ENCODE measurements at regions not wholly inside any gene's neighbourhood (a gene's known extent, or its start where the extent isn't known, plus 50 kb on each side); places are given as distances from the start of the nearest gene placed in this dataset.

DNA sequence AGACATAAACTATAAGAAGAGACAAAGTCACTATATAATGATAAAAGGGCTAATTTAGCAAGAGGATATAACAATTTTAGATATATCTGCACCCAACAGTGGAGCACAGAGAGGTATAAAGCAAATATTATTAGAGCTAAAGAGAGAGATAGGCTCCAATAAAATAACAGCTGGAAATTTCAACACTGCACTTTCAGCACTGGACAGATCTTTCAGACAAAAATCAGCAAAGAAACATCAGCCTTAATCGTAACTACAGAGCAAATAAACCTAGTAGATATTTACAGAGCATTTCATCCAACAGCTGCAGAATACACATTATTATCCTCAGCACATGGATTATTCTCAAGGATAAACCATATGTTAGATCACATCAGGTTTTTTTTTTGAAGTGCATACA, 642.9 kb downstream of the AMY1C start:
- Histone ChIP-seq H3K9me3 (ENCODE audit: low read length) (no peaks in the 10 kb centered on the region), H3K27me3 (ENCODE audit: control insufficient read depth in 1 of 2, insufficient read depth in 2 of 2, low read length in 2 of 2) (no peaks in the 10 kb centered on the region), H3K36me3 (ENCODE audit: insufficient read depth, low read length) (no peaks in the 10 kb centered on the region), H3K9ac (ENCODE audit: low read length) (no peak overlapping the region), H3K27ac (ENCODE audit: low read depth, low read length) (no peak overlapping the region), H3K4me3 (ENCODE audit: low read depth in 1 of 2, low read length in 2 of 2) (no peak overlapping the region), H3K4me1 (ENCODE audit: insufficient read depth, low read length) (no peaks in the 10 kb centered on the region)

DNA sequence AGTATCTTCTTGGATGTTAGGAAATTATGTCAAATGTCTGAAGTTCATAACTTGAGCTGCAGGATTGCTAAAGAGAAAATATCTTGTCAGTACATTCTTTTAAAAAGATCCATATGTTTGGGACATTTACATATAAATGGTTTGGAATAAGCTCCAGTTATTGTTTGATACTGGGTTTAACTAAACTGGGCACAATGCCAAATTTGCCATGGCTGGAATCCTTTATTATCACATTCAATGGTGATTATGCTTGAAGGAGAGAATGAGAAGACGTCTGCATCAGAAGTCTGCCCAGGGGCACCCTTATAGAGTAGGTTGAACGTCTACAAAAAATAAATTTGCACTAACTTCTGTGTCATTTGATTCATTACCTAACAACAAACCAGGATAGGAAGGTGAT, 652.5 kb downstream of the AMY1C start:
- H3K4me1 ChIP-seq (ENCODE audit: insufficient read depth, low read length) = no peaks in the 10 kb centered on the region
- no peaks in the 10 kb centered on the region for H3K27me3 ChIP-seq (ENCODE audit: control insufficient read depth in 1 of 2, insufficient read depth in 2 of 2, low read length in 2 of 2)
- no peak overlapping the region for H3K4me3 ChIP-seq (ENCODE audit: low read depth in 1 of 2, low read length in 2 of 2)
- no peaks in the 10 kb centered on the region for H3K9me3 ChIP-seq (ENCODE audit: low read length)
- H3K36me3 ChIP-seq (ENCODE audit: insufficient read depth, low read length) = no peaks in the 10 kb centered on the region
- no peak overlapping the region for H3K27ac ChIP-seq (ENCODE audit: low read depth, low read length)
- H3K9ac ChIP-seq (ENCODE audit: low read length) = no peak overlapping the region

- Histone ChIP-seq H3K36me3 (ENCODE audit: insufficient read depth, low read length) (no peaks in the 10 kb centered on the region), H3K4me3 (ENCODE audit: low read depth in 1 of 2, low read length in 2 of 2) (no peak overlapping the region)
These were observed 654.2 kb downstream of the AMY1C start for GRCh38 chr1:104403883-104404282.

DNA sequence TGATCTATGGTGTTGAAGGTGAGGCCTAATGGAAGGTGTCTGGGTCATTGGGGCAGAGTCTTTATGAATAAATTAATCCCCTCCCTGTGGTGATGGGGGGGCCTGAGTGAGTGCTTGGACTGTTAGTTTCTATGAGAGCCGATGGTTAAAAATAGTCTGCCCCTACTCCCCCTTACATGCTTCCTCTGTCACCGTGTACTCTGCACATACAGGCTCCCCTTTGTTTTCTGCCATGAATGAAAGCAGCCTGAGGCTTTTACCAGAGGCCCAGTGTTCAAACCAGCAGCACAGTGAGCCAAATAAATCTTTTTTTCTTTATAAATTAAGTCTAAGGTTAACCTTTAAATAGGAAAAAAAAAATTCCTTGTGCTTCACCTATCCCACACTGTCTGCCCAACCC, 657.0 kb downstream of the AMY1C start:
- Histone ChIP-seq H3K27ac (ENCODE audit: low read depth, low read length) (no peak overlapping the region), H3K9ac (ENCODE audit: low read length) (no peak overlapping the region), H3K4me1 (ENCODE audit: insufficient read depth, low read length) (no peaks in the 10 kb centered on the region), H3K27me3 (ENCODE audit: control insufficient read depth in 1 of 2, insufficient read depth in 2 of 2, low read length in 2 of 2) (no peaks in the 10 kb centered on the region), H3K4me3 (ENCODE audit: low read depth in 1 of 2, low read length in 2 of 2) (no peak overlapping the region), H3K9me3 (ENCODE audit: low read length) (no peaks in the 10 kb centered on the region), H3K36me3 (ENCODE audit: insufficient read depth, low read length) (no peaks in the 10 kb centered on the region)

More at GRCh38 chr1:104403883-104404282, 654.2 kb downstream of the AMY1C start:
- Histone ChIP-seq H3K9ac (ENCODE audit: low read length) (no peak overlapping the region), H3K4me1 (ENCODE audit: insufficient read depth, low read length) (no peaks in the 10 kb centered on the region), H3K9me3 (ENCODE audit: low read length) (no peaks in the 10 kb centered on the region), H3K27ac (ENCODE audit: low read depth, low read length) (no peak overlapping the region), H3K27me3 (ENCODE audit: control insufficient read depth in 1 of 2, insufficient read depth in 2 of 2, low read length in 2 of 2) (no peaks in the 10 kb centered on the region)

GRCh38 chr1:104408268-104408667, 658.6 kb downstream of the AMY1C start:
- H3K9ac ChIP-seq (ENCODE audit: low read length) = no peak overlapping the region
- H3K4me3 ChIP-seq (ENCODE audit: low read depth in 1 of 2, low read length in 2 of 2) = no peak overlapping the region
- H3K36me3 ChIP-seq (ENCODE audit: insufficient read depth, low read length) = no peaks in the 10 kb centered on the region
- no peaks in the 10 kb centered on the region for H3K4me1 ChIP-seq (ENCODE audit: insufficient read depth, low read length)
- no peak overlapping the region for H3K27ac ChIP-seq (ENCODE audit: low read depth, low read length)
- no peaks in the 10 kb centered on the region for H3K27me3 ChIP-seq (ENCODE audit: control insufficient read depth in 1 of 2, insufficient read depth in 2 of 2, low read length in 2 of 2)
- H3K9me3 ChIP-seq (ENCODE audit: low read length) = no peaks in the 10 kb centered on the region

DNA sequence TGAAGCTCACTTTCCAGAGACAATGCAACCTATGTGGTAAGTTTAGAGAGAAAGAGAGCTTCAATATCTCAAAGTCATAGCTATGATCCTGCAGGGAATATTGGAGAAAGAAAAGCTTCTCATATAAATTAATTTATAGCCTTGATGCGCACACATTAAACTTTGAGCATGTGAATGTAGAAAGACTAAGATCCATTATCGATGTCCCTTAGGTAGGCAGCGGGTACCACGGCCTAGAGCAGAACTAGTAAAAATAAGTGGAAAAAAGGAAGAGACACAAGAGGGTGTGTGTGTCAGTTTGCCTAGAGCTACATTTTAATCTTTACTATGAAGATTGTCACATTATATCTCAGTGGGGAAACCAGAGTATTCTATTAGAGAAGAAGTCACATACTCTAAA, 685.6 kb downstream of the AMY1C start:
- H3K9me3 ChIP-seq (ENCODE audit: low read length) = no peaks in the 10 kb centered on the region
- H3K4me3 ChIP-seq (ENCODE audit: low read depth in 1 of 2, low read length in 2 of 2) = no peak overlapping the region
- H3K9ac ChIP-seq (ENCODE audit: low read length) = no peak overlapping the region
- no peaks in the 10 kb centered on the region for H3K36me3 ChIP-seq (ENCODE audit: insufficient read depth, low read length)
- H3K27ac ChIP-seq (ENCODE audit: low read depth, low read length) = no peak overlapping the region
- H3K27me3 ChIP-seq (ENCODE audit: control insufficient read depth in 1 of 2, insufficient read depth in 2 of 2, low read length in 2 of 2) = no peaks in the 10 kb centered on the region
- H3K4me1 ChIP-seq (ENCODE audit: insufficient read depth, low read length) = no peaks in the 10 kb centered on the region

GRCh38 chr1:104440011-104440410, 690.3 kb downstream of the AMY1C start:
- no peaks in the 10 kb centered on the region for H3K27me3 ChIP-seq (ENCODE audit: control insufficient read depth in 1 of 2, insufficient read depth in 2 of 2, low read length in 2 of 2)
- no peak overlapping the region for H3K4me3 ChIP-seq (ENCODE audit: low read depth in 1 of 2, low read length in 2 of 2)
- no peaks in the 10 kb centered on the region for H3K4me1 ChIP-seq (ENCODE audit: insufficient read depth, low read length)
- no peak overlapping the region for H3K9ac ChIP-seq (ENCODE audit: low read length)
- H3K36me3 ChIP-seq (ENCODE audit: insufficient read depth, low read length) = no peaks in the 10 kb centered on the region
- no peaks in the 10 kb centered on the region for H3K9me3 ChIP-seq (ENCODE audit: low read length)
- no peak overlapping the region for H3K27ac ChIP-seq (ENCODE audit: low read depth, low read length)

GRCh38 chr1:104456724-104457123, 707.0 kb downstream of the AMY1C start:
- H3K4me1 ChIP-seq (ENCODE audit: insufficient read depth, low read length) = no peaks in the 10 kb centered on the region
- H3K9ac ChIP-seq (ENCODE audit: low read length) = no peak overlapping the region
- H3K36me3 ChIP-seq (ENCODE audit: insufficient read depth, low read length) = no peaks in the 10 kb centered on the region
- no peak overlapping the region for H3K27ac ChIP-seq (ENCODE audit: low read depth, low read length)
- no peak overlapping the region for H3K4me3 ChIP-seq (ENCODE audit: low read depth in 1 of 2, low read length in 2 of 2)
- no peaks in the 10 kb centered on the region for H3K27me3 ChIP-seq (ENCODE audit: control insufficient read depth in 1 of 2, insufficient read depth in 2 of 2, low read length in 2 of 2)
- H3K9me3 ChIP-seq (ENCODE audit: low read length) = peaks cover 5% of the 10 kb centered on the region

DNA sequence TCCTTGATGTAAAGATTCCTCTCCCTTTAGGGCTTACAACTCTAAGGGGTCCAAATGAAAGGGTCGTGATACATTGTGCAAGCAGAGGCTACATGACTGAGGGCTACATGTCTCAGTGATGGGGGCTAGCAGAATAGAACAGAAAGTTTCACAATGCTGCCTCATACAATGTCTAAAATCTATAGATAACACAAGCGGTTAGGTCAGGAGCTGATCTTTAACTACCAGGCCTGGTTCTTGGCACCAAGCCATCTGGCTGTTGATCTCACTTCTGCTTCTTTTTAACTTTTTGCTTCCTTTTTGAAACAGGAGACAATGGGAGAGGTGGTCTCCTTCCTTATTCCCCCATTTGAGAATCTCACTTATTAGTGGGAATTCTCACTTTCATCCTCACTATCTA, 710.2 kb downstream of the AMY1C start:
- Histone ChIP-seq H3K27me3 (ENCODE audit: control insufficient read depth in 1 of 2, insufficient read depth in 2 of 2, low read length in 2 of 2) (no peaks in the 10 kb centered on the region), H3K36me3 (ENCODE audit: insufficient read depth, low read length) (no peaks in the 10 kb centered on the region), H3K9ac (ENCODE audit: low read length) (no peak overlapping the region), H3K4me3 (ENCODE audit: low read depth in 1 of 2, low read length in 2 of 2) (no peak overlapping the region), H3K4me1 (ENCODE audit: insufficient read depth, low read length) (no peaks in the 10 kb centered on the region), H3K27ac (ENCODE audit: low read depth, low read length) (no peak overlapping the region), H3K9me3 (ENCODE audit: low read length) (peaks cover 5% of the 10 kb centered on the region)

- Histone ChIP-seq H3K27me3 (ENCODE audit: control insufficient read depth in 1 of 2, insufficient read depth in 2 of 2, low read length in 2 of 2) (no peaks in the 10 kb centered on the region), H3K9me3 (ENCODE audit: low read length) (peaks cover 5% of the 10 kb centered on the region), H3K4me3 (ENCODE audit: low read depth in 1 of 2, low read length in 2 of 2) (no peak overlapping the region), H3K9ac (ENCODE audit: low read length) (no peak overlapping the region), H3K36me3 (ENCODE audit: insufficient read depth, low read length) (no peaks in the 10 kb centered on the region), H3K4me1 (ENCODE audit: insufficient read depth, low read length) (no peaks in the 10 kb centered on the region), H3K27ac (ENCODE audit: low read depth, low read length) (no peak overlapping the region)
These were observed 711.2 kb downstream of the AMY1C start for GRCh38 chr1:104460880-104461279.

DNA sequence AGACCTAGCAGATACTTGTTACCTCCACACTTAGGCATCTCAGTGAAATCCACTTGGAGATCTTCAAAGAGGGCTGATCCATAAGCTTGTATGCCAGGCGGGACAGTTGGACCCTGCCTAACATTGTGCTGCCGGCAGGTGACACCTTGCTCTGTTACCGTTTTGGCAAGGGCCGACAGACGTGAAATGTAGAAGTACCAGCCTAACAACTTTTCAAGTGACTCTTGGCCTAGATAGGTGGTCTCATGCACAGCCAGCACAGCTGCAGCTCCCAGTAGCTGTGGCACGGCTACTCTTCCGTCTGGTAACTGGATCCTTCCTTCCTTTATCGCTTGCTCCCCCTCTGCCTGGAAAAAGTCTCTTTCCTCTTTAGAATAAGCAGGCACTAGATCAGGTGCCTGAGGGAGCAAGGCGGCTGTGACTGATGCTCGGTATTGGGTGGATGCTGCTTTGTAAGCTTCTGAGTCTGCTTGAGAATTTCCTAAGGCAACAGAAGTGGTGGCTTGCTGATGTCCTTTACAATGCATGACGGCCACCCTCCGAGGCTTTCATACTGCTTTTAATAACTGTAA, 713.5 kb downstream of the AMY1C start:
- Histone ChIP-seq H3K27ac (ENCODE audit: low read depth, low read length) (no peak overlapping the region), H3K4me1 (ENCODE audit: insufficient read depth, low read length) (no peaks in the 10 kb centered on the region), H3K9me3 (ENCODE audit: low read length) (peaks cover 5% of the 10 kb centered on the region), H3K27me3 (ENCODE audit: control insufficient read depth in 1 of 2, insufficient read depth in 2 of 2, low read length in 2 of 2) (no peaks in the 10 kb centered on the region), H3K36me3 (ENCODE audit: insufficient read depth, low read length) (no peaks in the 10 kb centered on the region), H3K9ac (ENCODE audit: low read length) (no peak overlapping the region), H3K4me3 (ENCODE audit: low read depth in 1 of 2, low read length in 2 of 2) (no peak overlapping the region)

GRCh38 chr1:104466068-104466467, 716.4 kb downstream of the AMY1C start:
- Histone ChIP-seq H3K27me3 (ENCODE audit: control insufficient read depth in 1 of 2, insufficient read depth in 2 of 2, low read length in 2 of 2) (no peaks in the 10 kb centered on the region), H3K9ac (ENCODE audit: low read length) (no peak overlapping the region), H3K4me1 (ENCODE audit: insufficient read depth, low read length) (no peaks in the 10 kb centered on the region), H3K27ac (ENCODE audit: low read depth, low read length) (no peak overlapping the region), H3K9me3 (ENCODE audit: low read length) (no peaks in the 10 kb centered on the region), H3K36me3 (ENCODE audit: insufficient read depth, low read length) (no peaks in the 10 kb centered on the region), H3K4me3 (ENCODE audit: low read depth in 1 of 2, low read length in 2 of 2) (no peak overlapping the region)

All from muscle layer of colon (tissue), 2 donors.